Kidney (tissue), 13 donors: ENCODE measurements at regions not wholly inside any gene's neighbourhood (a gene's known extent, or its start where the extent isn't known, plus 50 kb on each side); places are given as distances from the start of the nearest gene placed in this dataset.

Experiments
- DNase-seq, 5 donors: peaks; one replicate each; pipeline ENCODE4 v3.0.0-alpha.2; 2013 to 2020
- FAIRE-seq: peaks from 2 replicates; lab custom pipeline; 2012; peaks lifted over from hg19 to GRCh38; lab: Jason Lieb, UNC
- H3K27ac ChIP-seq, 2 donors: one replicate each; pipeline ENCODE4 v1.7.0; 2013; ENCODE audit warnings: low read depth in 2 of 2, low read length in 2 of 2, inconsistent platforms in 1 of 2
- H3K27me3 ChIP-seq: one replicate; pipeline ENCODE4 v1.7.1; 2013; ENCODE audit warnings: low read length, inconsistent platforms; ENCODE audit not compliant: control insufficient read depth, insufficient read depth
- H3K36me3 ChIP-seq, 3 donors: one replicate each; pipeline versions ENCODE4 v1.7.0 to v1.7.1; 2013; ENCODE audit warnings: low read length in 3 of 3, control low read depth in 1 of 3, inconsistent platforms in 1 of 3; ENCODE audit not compliant: insufficient read depth in 3 of 3, control insufficient read depth in 2 of 3
- H3K4me1 ChIP-seq, 3 donors: one replicate each; pipeline versions ENCODE4 v1.7.0 to v1.7.1; 2013; ENCODE audit warnings: low read length in 3 of 3, inconsistent platforms in 1 of 3, low read depth in 1 of 3; ENCODE audit not compliant: control insufficient read depth in 2 of 3, insufficient read depth in 2 of 3
- H3K4me3 ChIP-seq, 3 donors: one replicate each; pipeline versions ENCODE4 v1.7.0 to v1.8.1; 2013; ENCODE audit warnings: low read length in 3 of 3, control low read depth in 1 of 3, inconsistent platforms in 1 of 3
- H3K9ac ChIP-seq, 3 donors: one replicate each; pipeline versions ENCODE4 v1.7.0 to v1.7.1; 2013; ENCODE audit warnings: low read length in 3 of 3, control low read depth in 1 of 3, inconsistent platforms in 1 of 3
- H3K9me3 ChIP-seq, 3 donors: one replicate each; pipeline versions ENCODE4 v1.7.0 to v1.7.1; 2013; ENCODE audit warnings: low read length in 3 of 3, control low read depth in 1 of 3, inconsistent platforms in 1 of 3; ENCODE audit not compliant: control insufficient read depth in 2 of 3, insufficient read depth in 1 of 3
- intact Hi-C: fragments of 100-400 bp; cut with DNase I; formaldehyde crosslinking; loops from one replicate; pipeline ENCODE4 v1.11.1; 2022
- TF ChIP-seq, protein P1 (sequence below): IDR thresholded peaks from 3 replicates; pipeline ENCODE4 v1.5.1; 2012; ENCODE audit warnings: mild to moderate bottlenecking, moderate library complexity, borderline replicate concordance; ENCODE audit not compliant: insufficient read depth; ENCODE audit errors: extremely low read depth
- donor health status: control.
- donor health status: control.
- donor health status: control.
- donor health status: control.
- donor health status: control.
- donor health status: DM: yes; HTN: yes; CAD: no.
- donor health status: Normal renal cell carcinoma (clear cell type).

GRCh38 chr5:173816728-173817127 is 71.4 kb upstream of the CPEB4 start:
- Histone ChIP-seq H3K27ac (no peak overlapping the region), H3K27me3 (no peaks in the 10 kb centered on the region), H3K9ac (no peak overlapping the region), H3K4me1 (peaks cover 0 to 17% (median 12%) of the 10 kb centered on the region in 3 donors), H3K36me3 (no peaks in the 10 kb centered on the region), H3K4me3 (no peak overlapping the region), H3K9me3 (no peaks in the 10 kb centered on the region)
- FAIRE-seq: no peak
- intact Hi-C loops: no loop called here
- TF ChIP-seq, protein P1, sequence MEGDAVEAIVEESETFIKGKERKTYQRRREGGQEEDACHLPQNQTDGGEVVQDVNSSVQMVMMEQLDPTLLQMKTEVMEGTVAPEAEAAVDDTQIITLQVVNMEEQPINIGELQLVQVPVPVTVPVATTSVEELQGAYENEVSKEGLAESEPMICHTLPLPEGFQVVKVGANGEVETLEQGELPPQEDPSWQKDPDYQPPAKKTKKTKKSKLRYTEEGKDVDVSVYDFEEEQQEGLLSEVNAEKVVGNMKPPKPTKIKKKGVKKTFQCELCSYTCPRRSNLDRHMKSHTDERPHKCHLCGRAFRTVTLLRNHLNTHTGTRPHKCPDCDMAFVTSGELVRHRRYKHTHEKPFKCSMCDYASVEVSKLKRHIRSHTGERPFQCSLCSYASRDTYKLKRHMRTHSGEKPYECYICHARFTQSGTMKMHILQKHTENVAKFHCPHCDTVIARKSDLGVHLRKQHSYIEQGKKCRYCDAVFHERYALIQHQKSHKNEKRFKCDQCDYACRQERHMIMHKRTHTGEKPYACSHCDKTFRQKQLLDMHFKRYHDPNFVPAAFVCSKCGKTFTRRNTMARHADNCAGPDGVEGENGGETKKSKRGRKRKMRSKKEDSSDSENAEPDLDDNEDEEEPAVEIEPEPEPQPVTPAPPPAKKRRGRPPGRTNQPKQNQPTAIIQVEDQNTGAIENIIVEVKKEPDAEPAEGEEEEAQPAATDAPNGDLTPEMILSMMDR: no peak
- DNase-seq: no peak

- FAIRE-seq: no peak
These were observed 70.6 kb upstream of the CPEB4 start for GRCh38 chr5:173817561-173817960.

DNA sequence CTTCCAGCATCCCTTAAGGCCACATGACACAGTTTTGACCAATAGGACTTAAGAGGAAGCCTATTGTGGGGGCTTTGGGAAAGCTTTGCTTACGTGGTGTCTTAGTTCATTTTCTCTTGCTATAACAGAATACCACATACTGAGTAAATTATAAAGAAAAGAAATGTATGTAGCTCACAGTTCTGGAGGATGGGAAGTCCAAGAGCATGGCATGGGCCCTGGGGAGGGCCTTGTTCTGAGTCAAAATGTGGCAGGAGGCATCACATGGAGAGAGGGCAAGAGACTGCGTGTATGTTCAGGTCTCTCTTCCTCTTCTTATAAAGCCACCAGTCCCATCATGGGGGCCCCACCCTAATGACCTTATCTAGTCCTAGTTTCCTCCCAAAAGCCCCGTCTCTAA is 68.6 kb upstream of the CPEB4 start:
- Histone ChIP-seq H3K36me3 (no peaks in the 10 kb centered on the region), H3K9me3 (no peaks in the 10 kb centered on the region), H3K4me3 (no peak overlapping the region), H3K27me3 (no peaks in the 10 kb centered on the region), H3K4me1 (peaks cover 3 to 28% (median 27%) of the 10 kb centered on the region in 3 donors), H3K27ac (no peak overlapping the region), H3K9ac (no peak overlapping the region)
- FAIRE-seq: no peak
- TF ChIP-seq, protein P1: no peak
- intact Hi-C loops: no loop called here
- no peak for DNase-seq

More at GRCh38 chr5:173817561-173817960, 70.6 kb upstream of the CPEB4 start:
- Histone ChIP-seq H3K9ac (no peak overlapping the region), H3K27ac (no peak overlapping the region), H3K27me3 (no peaks in the 10 kb centered on the region), H3K4me1 (peaks cover 0 to 17% (median 15%) of the 10 kb centered on the region in 3 donors), H3K4me3 (no peak overlapping the region), H3K36me3 (no peaks in the 10 kb centered on the region), H3K9me3 (no peaks in the 10 kb centered on the region)
- TF ChIP-seq, protein P1: no peak
- DNase-seq: no peak
- intact Hi-C loops: no loop called here

GRCh38 chr5:173823274-173823644 is 64.9 kb upstream of the CPEB4 start:
- intact Hi-C loops: no loop called here
- TF ChIP-seq, protein P1: no peak
- H3K27ac ChIP-seq: peak overlapping the region; percentile 97 to 98

More at GRCh38 chr5:173823274-173823644, 64.9 kb upstream of the CPEB4 start:
- no peak for DNase-seq
- no peak for FAIRE-seq
- H3K9me3 ChIP-seq: no peaks in the 10 kb centered on the region
- H3K36me3 ChIP-seq: no peaks in the 10 kb centered on the region
- peaks cover 13 to 49% (median 35%) of the 10 kb centered on the region in 3 donors for H3K4me1 ChIP-seq
- H3K27me3 ChIP-seq: no peaks in the 10 kb centered on the region
- peak overlapping the region in 1 of 3 donors; percentile 87 for H3K9ac ChIP-seq
- H3K4me3 ChIP-seq: peak overlapping the region in 1 of 3 donors; percentile 17
